Osteoblast (primary cell): ENCODE measurements at regions not wholly inside any gene's neighbourhood (a gene's known extent, or its start where the extent isn't known, plus 50 kb on each side); places are given as distances from the start of the nearest gene placed in this dataset.

Experiments used
- DNase-seq: peaks from one replicate; pipeline ENCODE4 v3.0.0; 2011; ENCODE audit warnings: low spot score, mixed read lengths; ENCODE audit not compliant: insufficient read length; ENCODE audit errors: missing footprints
- H2AFZ ChIP-seq: 2 replicates; pipeline ENCODE4 v1.6.0; 2011; ENCODE audit warnings: mild to moderate bottlenecking, low read length
- H3K27ac ChIP-seq: 2 replicates; pipeline ENCODE4 v1.5.1; 2011; ENCODE audit warnings: mild to moderate bottlenecking, low read depth, low read length, moderate library complexity
- H3K27me3 ChIP-seq: 2 replicates; pipeline ENCODE4 v1.6.0; 2012; ENCODE audit warnings: mild to moderate bottlenecking, control low read depth, inconsistent platforms, low read length, moderate library complexity; ENCODE audit not compliant: insufficient read depth
- H3K36me3 ChIP-seq: 2 replicates; pipeline ENCODE4 v1.5.1; 2011; ENCODE audit warnings: mild to moderate bottlenecking, low read length, control low read depth, moderate library complexity; ENCODE audit not compliant: insufficient read depth
- H3K4me1 ChIP-seq: 2 replicates; pipeline ENCODE4 v1.5.1; 2011; ENCODE audit warnings: mild to moderate bottlenecking, low read length, control low read depth, moderate library complexity; ENCODE audit not compliant: insufficient read depth
- H3K4me2 ChIP-seq: 2 replicates; pipeline ENCODE4 v1.6.0; 2011; ENCODE audit warnings: mild to moderate bottlenecking, low read length; ENCODE audit not compliant: insufficient read depth
- H3K4me3 ChIP-seq: fragments of 200-600 bp; sonication (generic); 3 replicates; pipeline ENCODE4 v1.5.1; 2012; ENCODE audit warnings: mild to moderate bottlenecking, low read length, inconsistent platforms; ENCODE audit not compliant: insufficient read depth
- H3K79me2 ChIP-seq: 2 replicates; pipeline ENCODE4 v1.6.0; 2012; ENCODE audit warnings: mild to moderate bottlenecking, low read length, control low read depth, inconsistent platforms; ENCODE audit not compliant: insufficient read depth
- H3K9me3 ChIP-seq: 2 replicates; pipeline ENCODE4 v1.5.1; 2011; ENCODE audit warnings: low read depth, low read length, control low read depth
- H4K20me1 ChIP-seq: 2 replicates; pipeline ENCODE4 v1.6.0; 2012; ENCODE audit warnings: mild to moderate bottlenecking, low read length, control low read depth; ENCODE audit not compliant: insufficient read depth
- TF ChIP-seq, protein P1 (sequence below): IDR thresholded peaks from 2 replicates; pipeline ENCODE4 v1.5.1; 2011; ENCODE audit warnings: mild to moderate bottlenecking, low read depth, low read length, moderate library complexity; ENCODE audit errors: extremely low read depth

DNA sequence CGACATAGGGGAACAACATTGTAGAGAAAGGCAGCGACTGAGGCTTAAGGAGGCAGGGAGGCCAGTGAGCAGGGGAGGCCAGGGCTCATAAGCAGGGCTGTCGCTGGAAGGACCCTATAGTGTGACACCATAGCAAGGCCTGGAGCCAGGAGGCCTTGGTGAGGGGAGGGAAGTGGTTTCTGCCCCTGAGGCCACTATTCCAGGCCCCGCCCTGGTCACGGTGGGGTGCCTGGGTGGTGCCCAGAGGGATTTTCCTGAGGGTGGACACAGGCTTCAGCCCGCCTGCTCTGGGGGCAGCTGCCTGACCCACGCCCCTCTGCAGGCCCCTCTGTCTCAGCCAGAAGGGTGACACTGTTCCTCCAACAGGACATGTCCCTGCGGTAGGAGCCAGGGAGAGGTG, 147.8 kb upstream of the IQSEC1 start:
- Histone ChIP-seq H2AFZ (no peak overlapping the region), H3K4me3 (no peak overlapping the region), H4K20me1 (no peaks in the 10 kb centered on the region), H3K4me2 (no peak overlapping the region), H3K9me3 (no peaks in the 10 kb centered on the region), H3K79me2 (no peaks in the 10 kb centered on the region), H3K27me3 (peaks cover 3% of the 10 kb centered on the region), H3K4me1 (no peaks in the 10 kb centered on the region), H3K27ac (no peak overlapping the region), H3K36me3 (no peaks in the 10 kb centered on the region)
- TF ChIP-seq, protein P1, sequence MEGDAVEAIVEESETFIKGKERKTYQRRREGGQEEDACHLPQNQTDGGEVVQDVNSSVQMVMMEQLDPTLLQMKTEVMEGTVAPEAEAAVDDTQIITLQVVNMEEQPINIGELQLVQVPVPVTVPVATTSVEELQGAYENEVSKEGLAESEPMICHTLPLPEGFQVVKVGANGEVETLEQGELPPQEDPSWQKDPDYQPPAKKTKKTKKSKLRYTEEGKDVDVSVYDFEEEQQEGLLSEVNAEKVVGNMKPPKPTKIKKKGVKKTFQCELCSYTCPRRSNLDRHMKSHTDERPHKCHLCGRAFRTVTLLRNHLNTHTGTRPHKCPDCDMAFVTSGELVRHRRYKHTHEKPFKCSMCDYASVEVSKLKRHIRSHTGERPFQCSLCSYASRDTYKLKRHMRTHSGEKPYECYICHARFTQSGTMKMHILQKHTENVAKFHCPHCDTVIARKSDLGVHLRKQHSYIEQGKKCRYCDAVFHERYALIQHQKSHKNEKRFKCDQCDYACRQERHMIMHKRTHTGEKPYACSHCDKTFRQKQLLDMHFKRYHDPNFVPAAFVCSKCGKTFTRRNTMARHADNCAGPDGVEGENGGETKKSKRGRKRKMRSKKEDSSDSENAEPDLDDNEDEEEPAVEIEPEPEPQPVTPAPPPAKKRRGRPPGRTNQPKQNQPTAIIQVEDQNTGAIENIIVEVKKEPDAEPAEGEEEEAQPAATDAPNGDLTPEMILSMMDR, result no peak
- DNase-seq, result peak; percentile 41

DNA sequence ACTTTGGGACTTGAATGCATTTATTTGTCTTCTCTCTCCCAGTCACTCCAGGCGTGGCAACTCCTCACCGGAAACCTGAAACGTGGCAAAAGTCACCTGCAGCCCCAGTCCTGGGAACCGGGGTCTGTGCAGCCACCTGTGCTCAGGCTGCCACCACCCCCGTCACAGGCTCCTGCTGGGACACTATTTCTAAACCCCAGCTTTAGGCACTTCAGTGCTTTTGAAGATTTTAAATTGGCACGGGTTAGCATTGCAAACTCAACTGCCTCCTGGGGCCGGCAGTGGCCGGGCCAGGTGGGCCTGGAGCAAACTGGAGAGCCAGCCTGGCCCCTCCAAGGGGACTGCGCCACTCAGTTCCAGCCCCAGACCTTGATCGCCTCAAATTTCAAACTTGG, 146.7 kb upstream of the IQSEC1 start:
- no peaks in the 10 kb centered on the region for H3K36me3 ChIP-seq
- H3K4me2 ChIP-seq, result no peak overlapping the region
- H2AFZ ChIP-seq, result no peak overlapping the region
- H3K27me3 ChIP-seq, result peaks cover 3% of the 10 kb centered on the region
- no peaks in the 10 kb centered on the region for H4K20me1 ChIP-seq
- H3K79me2 ChIP-seq, result no peaks in the 10 kb centered on the region
- H3K9me3 ChIP-seq, result no peaks in the 10 kb centered on the region
- TF ChIP-seq, protein P1, result no peak
- no peak overlapping the region for H3K27ac ChIP-seq
- H3K4me3 ChIP-seq, result no peak overlapping the region
- DNase-seq, result peak; percentile 37
- H3K4me1 ChIP-seq, result no peaks in the 10 kb centered on the region

DNA sequence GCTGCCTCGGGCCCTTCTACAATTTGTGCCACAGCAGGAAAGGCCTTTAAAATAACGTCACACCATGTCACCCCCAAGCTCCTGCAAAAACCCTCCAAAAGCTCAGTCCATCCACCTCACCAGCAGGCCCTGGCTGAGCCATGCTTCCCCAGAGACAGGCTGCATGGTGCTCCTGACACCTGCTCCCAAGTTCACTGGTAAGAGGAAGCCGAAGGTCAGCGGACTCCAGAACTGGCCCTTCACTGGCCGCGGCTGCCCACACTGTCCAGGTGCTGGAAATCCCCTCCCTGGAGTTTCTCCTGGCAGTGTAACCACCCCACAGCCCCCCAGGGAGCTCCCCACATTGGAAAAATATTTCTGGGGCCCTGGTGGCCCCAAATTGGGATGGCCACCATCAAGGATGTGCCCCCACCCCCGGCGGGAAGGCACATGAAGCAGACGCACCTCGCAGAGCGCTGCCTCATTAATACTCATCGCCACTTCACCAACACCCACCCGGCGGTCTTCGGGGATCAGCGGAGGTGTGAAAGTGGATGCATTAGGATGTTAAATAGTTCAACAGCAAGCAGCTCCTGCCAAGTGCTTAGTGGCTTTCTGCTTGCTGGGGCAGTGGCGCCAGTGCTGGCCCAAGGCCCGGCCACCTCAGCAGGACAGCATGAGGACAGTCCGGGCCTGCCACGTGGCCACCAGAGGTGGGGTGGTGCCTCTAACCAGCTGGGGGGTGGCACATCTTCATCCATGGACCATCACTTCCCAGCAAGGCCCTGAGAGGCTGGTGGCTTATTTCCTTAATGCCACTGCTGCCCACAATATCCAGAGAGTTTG, 146.1 kb upstream of the IQSEC1 start:
- Histone ChIP-seq H3K9me3 (no peaks in the 10 kb centered on the region), H3K4me1 (no peaks in the 10 kb centered on the region), H3K79me2 (no peaks in the 10 kb centered on the region), H4K20me1 (no peaks in the 10 kb centered on the region), H2AFZ (no peak overlapping the region), H3K4me3 (no peak overlapping the region), H3K27ac (no peak overlapping the region), H3K4me2 (no peak overlapping the region), H3K36me3 (no peaks in the 10 kb centered on the region), H3K27me3 (peaks cover 3% of the 10 kb centered on the region)
- TF ChIP-seq, protein P1, result no peak
- peak; percentile 50 for DNase-seq

DNA sequence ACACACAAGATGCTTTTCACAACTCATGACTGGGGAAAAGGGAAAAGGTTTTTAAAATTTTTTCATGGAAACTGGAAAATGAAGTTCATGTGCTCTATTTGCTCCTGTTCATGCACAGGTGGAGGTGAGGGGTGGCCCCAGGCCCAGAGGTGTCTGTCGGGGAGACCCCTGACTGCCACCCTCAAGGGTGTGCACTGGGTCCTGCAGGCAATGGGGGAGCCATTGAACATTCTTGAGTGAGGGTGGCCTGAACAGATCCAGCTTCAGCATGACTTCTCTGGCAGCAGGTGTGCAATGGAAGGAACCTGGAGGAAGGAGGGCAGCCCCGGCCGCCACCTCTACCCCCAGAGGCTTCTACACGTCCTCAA, 145.3 kb upstream of the IQSEC1 start:
- Histone ChIP-seq H3K4me1 (no peaks in the 10 kb centered on the region), H3K4me2 (no peak overlapping the region), H3K27me3 (peaks cover 3% of the 10 kb centered on the region), H3K36me3 (no peaks in the 10 kb centered on the region), H3K79me2 (no peaks in the 10 kb centered on the region), H3K4me3 (no peak overlapping the region), H2AFZ (no peak overlapping the region), H3K9me3 (no peaks in the 10 kb centered on the region), H4K20me1 (no peaks in the 10 kb centered on the region), H3K27ac (no peak overlapping the region)
- no peak for DNase-seq
- TF ChIP-seq, protein P1, result no peak
